ENCODE measurements at regions not wholly inside any gene's neighbourhood (a gene's known extent, or its start where the extent isn't known, plus 50 kb on each side); places are given as distances from the start of the nearest gene placed in this dataset.

GRCh38 chr10:4512196-4512595, 313.8 kb upstream of the AKR1E2 start:
- no peak for TF ChIP-seq CTCF (conservative IDR thresholded peaks at IDR 0.05)
- H3K27ac ChIP-seq: no peak overlapping the region

GRCh38 chr10:4511509-4511908, 314.5 kb upstream of the AKR1E2 start:
- H3K27ac ChIP-seq: no peak overlapping the region
- TF ChIP-seq CTCF (conservative IDR thresholded peaks at IDR 0.05): no peak

- H3K27ac ChIP-seq: no peak overlapping the region
These were observed 316.6 kb upstream of the AKR1E2 start for GRCh38 chr10:4509405-4509804.

GRCh38 chr10:4506095-4506494, 319.9 kb upstream of the AKR1E2 start:
- TF ChIP-seq CTCF (conservative IDR thresholded peaks at IDR 0.05): no peak
- H3K27ac ChIP-seq: no peak overlapping the region

More at GRCh38 chr10:4509405-4509804, 316.6 kb upstream of the AKR1E2 start:
- TF ChIP-seq CTCF (conservative IDR thresholded peaks at IDR 0.05): no peak

- TF ChIP-seq CTCF (conservative IDR thresholded peaks at IDR 0.05): no peak
- H3K27ac ChIP-seq: no peak overlapping the region
These were observed 321.5 kb upstream of the AKR1E2 start for GRCh38 chr10:4504550-4504949.

- no peak for TF ChIP-seq CTCF (conservative IDR thresholded peaks at IDR 0.05)
- no peak overlapping the region for H3K27ac ChIP-seq
These were observed 322.9 kb upstream of the AKR1E2 start for GRCh38 chr10:4503076-4503475.

GRCh38 chr10:4501306-4501705, 324.7 kb upstream of the AKR1E2 start:
- no peak overlapping the region for H3K27ac ChIP-seq
- no peak for TF ChIP-seq CTCF (conservative IDR thresholded peaks at IDR 0.05)

Data from VCaP (cell line).